ENCODE measurements at regions not wholly inside any gene's neighbourhood (a gene's known extent, or its start where the extent isn't known, plus 50 kb on each side); places are given as distances from the start of the nearest gene placed in this dataset.

DNA sequence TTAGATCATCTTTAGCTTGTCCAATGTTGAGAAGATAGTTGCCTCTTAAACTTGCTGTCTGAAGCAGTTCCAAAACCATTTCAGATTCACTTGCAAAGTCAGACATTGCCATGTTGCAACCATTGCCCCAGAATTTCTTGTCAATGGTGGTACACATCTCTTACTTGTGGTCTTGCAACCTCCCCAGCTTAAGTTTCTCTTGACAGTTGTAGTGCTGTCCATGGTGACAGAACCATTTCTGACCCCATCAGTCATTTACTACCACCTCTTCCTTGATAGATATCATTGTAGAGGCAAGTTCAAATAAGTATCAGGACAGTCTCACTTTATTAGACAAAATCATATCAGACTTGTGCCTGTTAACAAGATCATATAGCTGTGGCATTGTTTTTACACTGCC lies 407.2 kb upstream of the HNRNPA3 start:
- Histone ChIP-seq H3K36me3 (ENCODE audit: control insufficient read depth in 2 of 2, insufficient read depth in 2 of 2, low read length in 1 of 2) (no peaks in the 10 kb centered on the region), H3K9me3 (ENCODE audit: control insufficient read depth in 2 of 2, insufficient read depth in 1 of 2, low read depth in 1 of 2, low read length in 1 of 2) (no peaks in the 10 kb centered on the region), H3K27me3 (ENCODE audit: control insufficient read depth in 1 of 2, insufficient read depth in 2 of 2, low read length in 2 of 2) (no peaks in the 10 kb centered on the region), H3K4me3 (ENCODE audit: low read depth in 1 of 2, low read length in 2 of 2) (no peak overlapping the region), H3K27ac (ENCODE audit: low read depth in 2 of 2, low read length in 1 of 2) (no peak overlapping the region), H3K4me1 (ENCODE audit: control insufficient read depth in 2 of 2, insufficient read depth in 2 of 2, low read length in 1 of 2) (no peaks in the 10 kb centered on the region)

DNA sequence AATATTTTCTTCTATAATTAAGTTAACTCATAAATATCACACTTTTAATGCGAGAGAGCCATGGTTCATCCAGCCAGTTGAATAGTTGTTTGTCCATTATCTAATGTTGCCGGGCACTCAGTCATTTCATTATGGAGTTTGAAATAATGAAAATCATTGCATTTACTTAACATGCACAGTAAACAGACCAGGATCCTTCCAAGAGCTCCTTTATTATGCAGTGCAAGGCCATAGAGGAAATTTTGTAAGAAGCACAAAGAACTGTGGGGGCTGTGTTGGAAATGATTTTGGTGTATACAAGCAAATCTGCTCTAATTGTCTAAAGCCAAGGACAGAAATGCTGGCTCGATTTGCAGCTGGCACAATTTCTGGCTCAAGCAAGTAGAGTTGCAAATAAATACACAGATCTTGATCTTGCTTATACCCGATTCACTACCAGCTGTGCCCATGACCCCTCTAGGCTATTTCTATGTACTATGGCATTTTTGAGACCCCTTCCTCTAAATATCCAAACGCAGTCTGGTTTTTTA lies 400.3 kb upstream of the HNRNPA3 start:
- WGBS, 2 donors, result 51 to 52% methylated on average over 5 of the region's 5 CpGs
- Histone ChIP-seq H3K4me3 (ENCODE audit: low read depth in 1 of 2, low read length in 2 of 2) (no peak overlapping the region), H3K4me1 (ENCODE audit: control insufficient read depth in 2 of 2, insufficient read depth in 2 of 2, low read length in 1 of 2) (no peaks in the 10 kb centered on the region), H3K9me3 (ENCODE audit: control insufficient read depth in 2 of 2, insufficient read depth in 1 of 2, low read depth in 1 of 2, low read length in 1 of 2) (no peaks in the 10 kb centered on the region), H3K27ac (ENCODE audit: low read depth in 2 of 2, low read length in 1 of 2) (no peak overlapping the region), H3K27me3 (ENCODE audit: control insufficient read depth in 1 of 2, insufficient read depth in 2 of 2, low read length in 2 of 2) (no peaks in the 10 kb centered on the region), H3K36me3 (ENCODE audit: control insufficient read depth in 2 of 2, insufficient read depth in 2 of 2, low read length in 1 of 2) (no peaks in the 10 kb centered on the region)

DNA sequence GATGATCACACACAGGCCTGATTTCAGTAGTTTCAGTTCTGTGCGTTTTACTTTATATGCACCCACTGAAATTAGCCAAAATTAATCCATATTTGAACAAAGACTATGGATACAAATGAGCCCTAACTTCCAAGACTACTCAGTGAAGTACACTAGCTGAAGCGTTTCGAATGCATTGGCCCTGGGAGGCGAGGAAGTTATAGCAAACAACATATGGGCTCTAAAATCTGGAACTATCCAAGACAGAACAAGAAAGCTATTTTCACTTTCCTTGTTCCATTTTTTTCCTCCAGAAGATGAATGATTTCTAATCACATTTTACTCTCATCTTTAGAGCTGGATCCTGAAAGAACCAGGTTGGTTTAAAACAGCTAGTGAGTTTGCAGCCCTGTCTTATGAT lies 399.4 kb upstream of the HNRNPA3 start:
- 73 to 89% methylated on average over 4 of the region's 4 CpGs for WGBS, 2 donors
- no peak overlapping the region for H3K4me3 ChIP-seq (ENCODE audit: low read depth in 1 of 2, low read length in 2 of 2)
- no peaks in the 10 kb centered on the region for H3K4me1 ChIP-seq (ENCODE audit: control insufficient read depth in 2 of 2, insufficient read depth in 2 of 2, low read length in 1 of 2)
- no peaks in the 10 kb centered on the region for H3K36me3 ChIP-seq (ENCODE audit: control insufficient read depth in 2 of 2, insufficient read depth in 2 of 2, low read length in 1 of 2)
- H3K27ac ChIP-seq (ENCODE audit: low read depth in 2 of 2, low read length in 1 of 2), result no peak overlapping the region
- H3K27me3 ChIP-seq (ENCODE audit: control insufficient read depth in 1 of 2, insufficient read depth in 2 of 2, low read length in 2 of 2), result no peaks in the 10 kb centered on the region
- H3K9me3 ChIP-seq (ENCODE audit: control insufficient read depth in 2 of 2, insufficient read depth in 1 of 2, low read depth in 1 of 2, low read length in 1 of 2), result no peaks in the 10 kb centered on the region

DNA sequence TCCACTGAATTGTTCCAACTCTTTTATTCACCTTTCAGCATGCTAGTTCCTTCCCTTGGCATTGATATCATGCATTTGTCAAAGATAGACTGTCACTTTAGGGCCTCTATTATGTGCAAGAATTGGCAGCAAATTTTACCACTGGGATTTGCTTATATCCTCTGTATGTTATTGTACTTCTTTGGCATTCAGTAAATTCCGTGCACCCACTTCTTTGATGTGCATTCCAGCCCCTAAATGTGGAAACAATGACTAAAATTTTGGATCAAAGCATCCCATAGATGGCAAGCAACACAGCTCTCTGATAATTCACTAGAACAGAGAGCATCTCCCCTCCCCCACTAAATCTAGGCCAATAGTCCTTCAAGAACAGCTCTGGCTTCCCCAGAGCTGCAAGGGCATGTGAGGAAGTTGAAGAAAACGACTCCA lies 399.0 kb upstream of the HNRNPA3 start:
- Histone ChIP-seq H3K9me3 (ENCODE audit: control insufficient read depth in 2 of 2, insufficient read depth in 1 of 2, low read depth in 1 of 2, low read length in 1 of 2) (no peaks in the 10 kb centered on the region), H3K27ac (ENCODE audit: low read depth in 2 of 2, low read length in 1 of 2) (no peak overlapping the region), H3K36me3 (ENCODE audit: control insufficient read depth in 2 of 2, insufficient read depth in 2 of 2, low read length in 1 of 2) (no peaks in the 10 kb centered on the region), H3K27me3 (ENCODE audit: control insufficient read depth in 1 of 2, insufficient read depth in 2 of 2, low read length in 2 of 2) (no peaks in the 10 kb centered on the region), H3K4me3 (ENCODE audit: low read depth in 1 of 2, low read length in 2 of 2) (no peak overlapping the region), H3K4me1 (ENCODE audit: control insufficient read depth in 2 of 2, insufficient read depth in 2 of 2, low read length in 1 of 2) (no peaks in the 10 kb centered on the region)
- 40 to 53% methylated on average over 2 of the region's 2 CpGs for WGBS, 2 donors

DNA sequence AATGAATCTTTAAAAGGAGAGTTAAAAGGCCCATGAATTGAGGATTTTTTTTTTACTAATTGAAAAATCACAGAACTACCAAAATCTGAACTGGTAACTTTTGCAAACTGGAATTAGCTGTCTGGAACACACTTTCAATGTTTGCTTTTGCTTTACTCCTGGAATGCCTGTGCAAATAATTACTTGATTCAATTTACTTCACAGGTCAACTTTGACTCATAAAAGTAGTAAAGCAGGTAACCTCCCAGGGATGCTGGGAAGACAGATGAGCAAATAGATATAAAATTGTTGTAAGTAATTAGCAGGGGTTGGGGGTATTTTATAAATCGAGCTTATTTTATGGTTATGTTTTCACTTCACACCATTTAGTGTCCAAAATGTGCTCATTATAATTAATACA lies 398.3 kb upstream of the HNRNPA3 start:
- Histone ChIP-seq H3K9me3 (ENCODE audit: control insufficient read depth in 2 of 2, insufficient read depth in 1 of 2, low read depth in 1 of 2, low read length in 1 of 2) (no peaks in the 10 kb centered on the region), H3K27ac (ENCODE audit: low read depth in 2 of 2, low read length in 1 of 2) (no peak overlapping the region), H3K27me3 (ENCODE audit: control insufficient read depth in 1 of 2, insufficient read depth in 2 of 2, low read length in 2 of 2) (no peaks in the 10 kb centered on the region), H3K4me3 (ENCODE audit: low read depth in 1 of 2, low read length in 2 of 2) (no peak overlapping the region), H3K36me3 (ENCODE audit: control insufficient read depth in 2 of 2, insufficient read depth in 2 of 2, low read length in 1 of 2) (no peaks in the 10 kb centered on the region), H3K4me1 (ENCODE audit: control insufficient read depth in 2 of 2, insufficient read depth in 2 of 2, low read length in 1 of 2) (no peaks in the 10 kb centered on the region)
- 2 to 14% methylated on average over 1 of the region's 1 CpG for WGBS, 2 donors

DNA sequence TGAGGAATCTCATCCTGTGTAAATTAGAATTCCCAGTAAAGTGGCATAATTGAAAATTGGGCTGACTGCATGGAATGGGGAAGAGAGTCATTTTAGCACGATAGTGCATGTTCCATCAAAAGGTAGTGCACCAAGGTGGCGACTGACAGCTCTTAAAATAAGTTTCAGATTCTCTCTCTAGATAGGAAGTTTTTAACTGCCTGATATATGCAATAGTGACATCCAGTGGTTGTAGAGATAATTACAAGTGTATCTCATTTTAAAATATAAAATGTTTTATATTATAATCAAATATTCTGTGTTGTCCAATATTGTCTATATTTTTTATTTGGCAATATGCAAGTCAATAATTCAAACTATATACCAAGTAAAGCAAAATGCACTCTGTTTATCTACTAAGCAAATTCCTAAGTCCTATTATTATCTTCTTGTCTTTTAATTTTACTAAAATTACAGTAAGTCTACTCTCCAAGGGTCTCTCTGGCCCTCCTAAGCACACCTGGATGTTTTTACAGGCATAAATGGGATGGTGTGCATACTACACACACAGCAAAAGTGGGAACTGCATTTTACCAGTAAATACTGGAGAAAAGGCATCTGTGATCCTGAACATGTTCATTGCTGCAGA lies 397.7 kb upstream of the HNRNPA3 start:
- WGBS, 2 donors, result 1 to 2% methylated on average over 2 of the region's 2 CpGs
- Histone ChIP-seq H3K4me3 (ENCODE audit: low read depth in 1 of 2, low read length in 2 of 2) (no peak overlapping the region), H3K36me3 (ENCODE audit: control insufficient read depth in 2 of 2, insufficient read depth in 2 of 2, low read length in 1 of 2) (no peaks in the 10 kb centered on the region), H3K9me3 (ENCODE audit: control insufficient read depth in 2 of 2, insufficient read depth in 1 of 2, low read depth in 1 of 2, low read length in 1 of 2) (no peaks in the 10 kb centered on the region), H3K4me1 (ENCODE audit: control insufficient read depth in 2 of 2, insufficient read depth in 2 of 2, low read length in 1 of 2) (no peaks in the 10 kb centered on the region), H3K27ac (ENCODE audit: low read depth in 2 of 2, low read length in 1 of 2) (no peak overlapping the region), H3K27me3 (ENCODE audit: control insufficient read depth in 1 of 2, insufficient read depth in 2 of 2, low read length in 2 of 2) (no peaks in the 10 kb centered on the region)

DNA sequence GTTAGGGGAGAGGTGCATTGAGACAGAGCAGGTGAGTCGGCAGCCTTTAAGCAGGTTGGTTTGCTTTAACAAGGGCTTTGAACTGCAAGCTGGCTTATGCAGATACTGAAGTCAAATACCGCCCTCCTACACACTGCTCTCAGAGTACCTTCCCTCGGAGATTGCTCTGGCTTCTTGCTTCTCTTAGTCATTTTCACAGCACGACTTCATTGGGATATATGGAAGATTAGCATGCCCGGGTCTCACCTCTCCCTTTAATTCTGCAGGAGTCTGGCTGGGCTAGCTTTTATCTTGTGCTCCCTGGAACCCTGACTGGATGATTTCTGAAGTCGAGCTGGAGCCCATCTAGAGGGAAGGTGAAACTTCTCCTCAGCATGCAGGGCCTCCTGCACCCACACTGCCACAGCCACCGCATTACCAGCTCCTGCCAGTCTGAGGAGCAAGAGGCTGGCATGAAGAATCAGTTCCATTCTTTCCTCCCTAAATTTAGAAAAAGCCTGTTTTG lies 395.5 kb upstream of the HNRNPA3 start:
- Histone ChIP-seq H3K27me3 (ENCODE audit: control insufficient read depth in 1 of 2, insufficient read depth in 2 of 2, low read length in 2 of 2) (no peaks in the 10 kb centered on the region), H3K9me3 (ENCODE audit: control insufficient read depth in 2 of 2, insufficient read depth in 1 of 2, low read depth in 1 of 2, low read length in 1 of 2) (no peaks in the 10 kb centered on the region), H3K4me3 (ENCODE audit: low read depth in 1 of 2, low read length in 2 of 2) (no peak overlapping the region), H3K4me1 (ENCODE audit: control insufficient read depth in 2 of 2, insufficient read depth in 2 of 2, low read length in 1 of 2) (no peaks in the 10 kb centered on the region), H3K27ac (ENCODE audit: low read depth in 2 of 2, low read length in 1 of 2) (no peak overlapping the region), H3K36me3 (ENCODE audit: control insufficient read depth in 2 of 2, insufficient read depth in 2 of 2, low read length in 1 of 2) (no peaks in the 10 kb centered on the region)
- 66 to 79% methylated on average over 7 of the region's 7 CpGs for WGBS, 2 donors

DNA sequence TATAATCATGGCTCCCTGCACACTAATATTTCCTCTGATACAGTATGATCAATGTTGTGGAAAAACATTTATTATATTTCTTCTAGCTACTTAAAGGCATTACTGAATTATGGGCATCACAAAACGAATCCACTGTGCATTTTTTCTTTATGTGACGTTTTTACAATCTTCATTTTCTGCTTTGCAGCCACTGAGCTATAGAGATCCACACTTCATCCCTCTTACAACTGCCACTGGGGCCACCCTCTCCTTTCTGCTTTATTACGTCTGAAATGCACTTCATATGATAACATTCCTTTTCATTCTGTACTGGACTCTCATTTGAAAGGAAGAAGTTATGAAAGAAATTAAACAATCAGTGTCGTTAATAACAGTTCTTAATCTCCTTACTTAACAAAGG lies 394.5 kb upstream of the HNRNPA3 start:
- H3K4me3 ChIP-seq (ENCODE audit: low read depth in 1 of 2, low read length in 2 of 2), result no peak overlapping the region
- WGBS, 2 donors, result 70 to 77% methylated on average over 4 of the region's 4 CpGs

DNA sequence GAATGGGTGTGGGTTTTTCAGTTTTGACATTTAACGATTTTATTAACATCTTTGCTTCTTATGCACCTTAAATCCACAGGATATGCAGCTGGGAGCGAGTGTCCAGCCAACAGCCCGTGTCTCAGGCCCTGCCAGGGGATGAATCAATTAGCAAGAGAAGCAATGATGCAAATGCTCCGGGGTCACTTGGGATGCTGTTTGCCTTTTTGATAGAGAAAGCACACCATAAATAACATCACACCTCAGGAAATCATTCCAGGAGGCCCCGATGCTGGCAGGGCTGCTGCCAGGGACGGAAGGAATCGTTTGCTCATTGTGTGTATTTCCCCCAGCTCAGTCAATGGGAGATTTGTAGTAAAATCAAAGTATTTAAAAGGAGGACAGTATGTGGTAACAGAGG lies 394.0 kb upstream of the HNRNPA3 start:
- no peaks in the 10 kb centered on the region for H3K4me1 ChIP-seq (ENCODE audit: control insufficient read depth in 2 of 2, insufficient read depth in 2 of 2, low read length in 1 of 2)
- no peaks in the 10 kb centered on the region for H3K36me3 ChIP-seq (ENCODE audit: control insufficient read depth in 2 of 2, insufficient read depth in 2 of 2, low read length in 1 of 2)
- H3K27me3 ChIP-seq (ENCODE audit: control insufficient read depth in 1 of 2, insufficient read depth in 2 of 2, low read length in 2 of 2), result no peaks in the 10 kb centered on the region
- H3K4me3 ChIP-seq (ENCODE audit: low read depth in 1 of 2, low read length in 2 of 2), result no peak overlapping the region
- WGBS, 2 donors, result 62 to 67% methylated on average over 7 of the region's 7 CpGs
- H3K27ac ChIP-seq (ENCODE audit: low read depth in 2 of 2, low read length in 1 of 2), result no peak overlapping the region
- no peaks in the 10 kb centered on the region for H3K9me3 ChIP-seq (ENCODE audit: control insufficient read depth in 2 of 2, insufficient read depth in 1 of 2, low read depth in 1 of 2, low read length in 1 of 2)

More for the DNA sequence above, 394.5 kb upstream of the HNRNPA3 start:
- Histone ChIP-seq H3K27me3 (ENCODE audit: control insufficient read depth in 1 of 2, insufficient read depth in 2 of 2, low read length in 2 of 2) (no peaks in the 10 kb centered on the region), H3K27ac (ENCODE audit: low read depth in 2 of 2, low read length in 1 of 2) (no peak overlapping the region), H3K9me3 (ENCODE audit: control insufficient read depth in 2 of 2, insufficient read depth in 1 of 2, low read depth in 1 of 2, low read length in 1 of 2) (no peaks in the 10 kb centered on the region), H3K4me1 (ENCODE audit: control insufficient read depth in 2 of 2, insufficient read depth in 2 of 2, low read length in 1 of 2) (no peaks in the 10 kb centered on the region), H3K36me3 (ENCODE audit: control insufficient read depth in 2 of 2, insufficient read depth in 2 of 2, low read length in 1 of 2) (no peaks in the 10 kb centered on the region)

DNA sequence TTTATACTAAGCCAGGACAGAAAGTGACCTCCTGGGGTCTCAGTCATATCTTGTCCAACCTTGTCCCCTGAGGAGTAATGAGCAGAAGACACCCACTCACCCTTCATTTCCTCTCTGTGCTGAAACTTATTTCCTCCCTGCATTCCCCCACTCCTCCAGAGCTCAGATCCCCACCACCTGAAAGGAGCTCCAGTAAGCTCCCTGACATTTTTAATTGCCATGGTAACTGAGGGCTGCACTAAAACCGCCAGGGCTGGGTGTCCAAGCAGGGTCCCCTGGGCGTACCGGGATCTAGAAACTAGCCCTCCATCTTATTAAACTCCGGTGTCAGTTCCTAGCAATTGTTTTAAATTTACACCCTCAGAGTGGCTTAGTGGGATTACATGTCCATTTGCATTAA lies 393.3 kb upstream of the HNRNPA3 start:
- H3K4me1 ChIP-seq (ENCODE audit: control insufficient read depth in 2 of 2, insufficient read depth in 2 of 2, low read length in 1 of 2), result no peaks in the 10 kb centered on the region
- no peaks in the 10 kb centered on the region for H3K27me3 ChIP-seq (ENCODE audit: control insufficient read depth in 1 of 2, insufficient read depth in 2 of 2, low read length in 2 of 2)
- H3K9me3 ChIP-seq (ENCODE audit: control insufficient read depth in 2 of 2, insufficient read depth in 1 of 2, low read depth in 1 of 2, low read length in 1 of 2), result no peaks in the 10 kb centered on the region
- 89 to 90% methylated on average over 4 of the region's 4 CpGs for WGBS, 2 donors
- H3K36me3 ChIP-seq (ENCODE audit: control insufficient read depth in 2 of 2, insufficient read depth in 2 of 2, low read length in 1 of 2), result no peaks in the 10 kb centered on the region
- H3K4me3 ChIP-seq (ENCODE audit: low read depth in 1 of 2, low read length in 2 of 2), result no peak overlapping the region
- no peak overlapping the region for H3K27ac ChIP-seq (ENCODE audit: low read depth in 2 of 2, low read length in 1 of 2)
